Mesendoderm (in vitro differentiated cells): ENCODE measurements at regions not wholly inside any gene's neighbourhood (a gene's known extent, or its start where the extent isn't known, plus 50 kb on each side); places are given as distances from the start of the nearest gene placed in this dataset.

Experiments used
- DNase-seq: peaks from one replicate; pipeline ENCODE4 v3.0.0; 2013
- H2AK5ac ChIP-seq: 2 replicates; pipeline ENCODE4 v1.6.1; 2013; ENCODE audit warnings: low read length, inconsistent platforms
- H2BK120ac ChIP-seq: 2 replicates; pipeline ENCODE4 v1.6.1; 2013; ENCODE audit warnings: low read depth, mild to moderate bottlenecking, low read length, moderate library complexity, mixed read lengths
- H2BK15ac ChIP-seq: replicated peaks from 2 replicates; pipeline ENCODE4 v1.6.1; 2013; ENCODE audit warnings: low read depth, mild to moderate bottlenecking, moderate library complexity
- H2BK5ac ChIP-seq: 2 replicates; pipeline ENCODE4 v1.6.1; 2013; ENCODE audit warnings: low read length, inconsistent platforms
- H3K18ac ChIP-seq: 2 replicates; pipeline ENCODE4 v1.6.1; 2013; ENCODE audit warnings: mild to moderate bottlenecking, low read length, mixed read lengths
- H3K23ac ChIP-seq: one replicate; pipeline ENCODE4 v1.6.1; 2013; ENCODE audit warnings: low read length
- H3K27ac ChIP-seq: 2 replicates; pipeline ENCODE4 v1.5.1; 2013; ENCODE audit warnings: low read depth, mild to moderate bottlenecking, inconsistent platforms, low read length, moderate library complexity
- H3K27me3 ChIP-seq: 2 replicates; pipeline ENCODE4 v1.6.1; 2013; ENCODE audit warnings: low read length, control low read depth, mild to moderate bottlenecking, inconsistent platforms; ENCODE audit not compliant: insufficient read depth, poor library complexity
- H3K36me3 ChIP-seq: 2 replicates; pipeline ENCODE4 v1.6.1; 2013; ENCODE audit warnings: low read length, inconsistent platforms; ENCODE audit not compliant: control insufficient read depth, insufficient read depth
- H3K4ac ChIP-seq: one replicate; pipeline ENCODE4 v1.6.1; 2013; ENCODE audit warnings: low read depth, mild to moderate bottlenecking, low read length, moderate library complexity
- H3K4me1 ChIP-seq: 2 replicates; pipeline ENCODE4 v1.6.1; 2013; ENCODE audit warnings: low read depth, low read length, inconsistent platforms; ENCODE audit not compliant: control insufficient read depth
- H3K4me2 ChIP-seq: 2 replicates; pipeline ENCODE4 v1.6.1; 2013; ENCODE audit warnings: low read length
- H3K4me3 ChIP-seq: 2 replicates; pipeline ENCODE4 v1.5.1; 2013; ENCODE audit warnings: mild to moderate bottlenecking, low read length
- H3K56ac ChIP-seq: one replicate; pipeline ENCODE4 v1.6.1; 2013; ENCODE audit warnings: low read length
- H3K79me1 ChIP-seq: 2 replicates; pipeline ENCODE4 v1.6.1; 2013; ENCODE audit warnings: low read length, inconsistent platforms
- H3K79me2 ChIP-seq: 2 replicates; pipeline ENCODE4 v1.6.1; 2013; ENCODE audit warnings: mild to moderate bottlenecking, low read length; ENCODE audit not compliant: control insufficient read depth, insufficient read depth
- H3K9ac ChIP-seq: 2 replicates; pipeline ENCODE4 v1.6.1; 2013; ENCODE audit warnings: low read length, inconsistent platforms
- H4K5ac ChIP-seq: one replicate; pipeline ENCODE4 v1.6.1; 2013; ENCODE audit warnings: low read length
- H4K8ac ChIP-seq: one replicate; pipeline ENCODE4 v1.6.1; 2013; ENCODE audit warnings: low read depth, mild to moderate bottlenecking, control low read depth, low read length, moderate library complexity
- WGBS: extraction: QIAGEN DNeasy Blood & Tissue Kit; methylation state at CpG from one replicate; pipeline ENCODE4 v1.1.7; 2013; ENCODE audit warnings: low lambda C conversion rate, missing lambda C conversion rate; ENCODE audit not compliant: insufficient coverage; ENCODE audit errors: extremely low coverage; 5-methylcytosine and 5-hydroxymethylcytosine counted together

DNA sequence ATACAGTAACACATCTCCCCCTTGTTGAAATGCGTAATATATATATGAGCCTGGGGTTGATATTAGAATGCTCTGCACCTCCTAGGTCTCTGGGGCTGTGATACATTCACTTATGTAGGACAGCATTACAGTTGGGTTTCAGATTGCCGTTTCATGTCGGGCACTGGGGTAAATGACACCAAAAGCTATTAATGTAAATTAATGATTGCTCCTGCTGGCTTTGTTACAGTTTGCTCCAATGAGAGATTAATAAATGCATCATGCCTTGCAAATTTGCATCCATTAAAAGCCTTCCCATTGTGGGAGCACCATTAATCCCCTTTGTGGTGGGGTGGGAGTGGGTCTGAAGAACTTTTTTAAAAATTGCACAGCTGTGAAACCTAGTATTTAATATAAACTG, 584.4 kb upstream of the EEF2KMT start:
- H3K27ac ChIP-seq, result no peak overlapping the region
- H2BK5ac ChIP-seq, result no peak overlapping the region
- H3K23ac ChIP-seq, result no peak overlapping the region
- H4K8ac ChIP-seq, result no peak overlapping the region
- no peak overlapping the region for H2AK5ac ChIP-seq
- no peaks in the 10 kb centered on the region for H3K79me2 ChIP-seq
- H3K4me1 ChIP-seq, result no peaks in the 10 kb centered on the region
- H3K4ac ChIP-seq, result no peak overlapping the region
- no peaks in the 10 kb centered on the region for H3K79me1 ChIP-seq
- H3K18ac ChIP-seq, result no peak overlapping the region
- H3K27me3 ChIP-seq, result no peaks in the 10 kb centered on the region
- H4K5ac ChIP-seq, result no peak overlapping the region
- H3K36me3 ChIP-seq, result no peaks in the 10 kb centered on the region
- no peak overlapping the region for H2BK120ac ChIP-seq
- no peak overlapping the region for H2BK15ac ChIP-seq
- no peak overlapping the region for H3K9ac ChIP-seq
- H3K4me3 ChIP-seq, result no peak overlapping the region
- no peak overlapping the region for H3K56ac ChIP-seq
- no CpG with 5 or more reads among the region's 3 CpGs for WGBS
- DNase-seq, result no peak
- H3K4me2 ChIP-seq, result no peak overlapping the region

DNA sequence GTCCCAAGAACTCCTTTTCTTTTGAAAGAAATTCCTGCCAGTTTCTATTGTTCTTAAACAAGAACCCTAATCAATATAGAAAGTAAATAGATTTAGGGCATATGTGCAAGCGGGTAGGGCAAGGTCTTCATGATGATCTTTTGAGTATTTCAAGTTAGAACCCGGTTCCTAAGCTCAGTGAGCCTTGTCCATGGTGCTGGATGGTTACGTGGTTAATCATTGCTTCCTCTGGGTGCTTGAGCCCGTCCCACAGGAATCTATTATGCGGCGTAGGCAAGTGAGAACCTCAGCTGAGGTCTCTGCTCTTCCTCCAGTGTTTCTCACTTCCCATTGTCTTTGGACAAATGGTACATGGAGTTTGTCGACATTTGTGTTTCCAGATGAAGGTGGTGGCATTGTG, 580.8 kb upstream of the EEF2KMT start:
- Histone ChIP-seq H3K79me2 (no peaks in the 10 kb centered on the region), H3K79me1 (no peaks in the 10 kb centered on the region), H2BK15ac (no peak overlapping the region), H3K18ac (no peak overlapping the region), H2BK120ac (no peak overlapping the region), H3K23ac (no peak overlapping the region), H3K4ac (no peak overlapping the region), H2BK5ac (no peak overlapping the region), H4K5ac (no peak overlapping the region), H3K27ac (no peak overlapping the region), H3K4me3 (no peak overlapping the region), H3K4me2 (no peak overlapping the region), H2AK5ac (no peak overlapping the region), H3K9ac (no peak overlapping the region), H3K36me3 (no peaks in the 10 kb centered on the region), H3K56ac (no peak overlapping the region), H4K8ac (no peak overlapping the region), H3K4me1 (no peaks in the 10 kb centered on the region), H3K27me3 (no peaks in the 10 kb centered on the region)
- peak; percentile 77 for DNase-seq
- WGBS, result no CpG with 5 or more reads among the region's 7 CpGs

DNA sequence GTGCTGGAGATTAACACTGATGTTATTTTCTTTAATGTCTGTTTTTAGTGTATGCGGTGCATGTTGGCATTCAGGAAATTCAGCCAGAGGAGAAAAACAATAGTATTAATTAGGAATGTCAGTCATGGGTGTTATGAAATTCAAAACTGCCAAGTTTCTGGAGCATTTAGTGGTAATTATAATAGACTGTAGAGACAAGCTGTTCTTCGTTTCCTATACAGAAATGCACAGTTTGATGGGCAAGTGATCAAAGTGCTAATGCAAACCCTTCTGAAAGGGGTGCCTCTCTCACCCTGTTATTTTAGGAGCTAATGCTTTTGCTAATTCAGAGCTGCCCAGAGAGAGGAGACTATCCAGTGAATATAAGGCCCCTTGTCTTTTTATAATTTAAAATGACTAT, 573.8 kb upstream of the EEF2KMT start:
- H3K4me1 ChIP-seq, result peaks cover 3% of the 10 kb centered on the region
- no peaks in the 10 kb centered on the region for H3K27me3 ChIP-seq
- H4K8ac ChIP-seq, result no peak overlapping the region
- no peak overlapping the region for H3K4ac ChIP-seq
- no CpG with 5 or more reads among the region's 2 CpGs for WGBS
- H3K79me1 ChIP-seq, result no peaks in the 10 kb centered on the region
- no peak overlapping the region for H4K5ac ChIP-seq
- H2BK120ac ChIP-seq, result no peak overlapping the region
- H2AK5ac ChIP-seq, result no peak overlapping the region
- no peak overlapping the region for H3K18ac ChIP-seq
- H3K4me2 ChIP-seq, result no peak overlapping the region
- no peak overlapping the region for H3K9ac ChIP-seq
- H3K79me2 ChIP-seq, result no peaks in the 10 kb centered on the region
- H3K27ac ChIP-seq, result no peak overlapping the region
- H3K4me3 ChIP-seq, result no peak overlapping the region
- no peak overlapping the region for H2BK15ac ChIP-seq
- no peak for DNase-seq
- H3K56ac ChIP-seq, result no peak overlapping the region
- no peak overlapping the region for H2BK5ac ChIP-seq
- H3K36me3 ChIP-seq, result no peaks in the 10 kb centered on the region
- no peak overlapping the region for H3K23ac ChIP-seq

DNA sequence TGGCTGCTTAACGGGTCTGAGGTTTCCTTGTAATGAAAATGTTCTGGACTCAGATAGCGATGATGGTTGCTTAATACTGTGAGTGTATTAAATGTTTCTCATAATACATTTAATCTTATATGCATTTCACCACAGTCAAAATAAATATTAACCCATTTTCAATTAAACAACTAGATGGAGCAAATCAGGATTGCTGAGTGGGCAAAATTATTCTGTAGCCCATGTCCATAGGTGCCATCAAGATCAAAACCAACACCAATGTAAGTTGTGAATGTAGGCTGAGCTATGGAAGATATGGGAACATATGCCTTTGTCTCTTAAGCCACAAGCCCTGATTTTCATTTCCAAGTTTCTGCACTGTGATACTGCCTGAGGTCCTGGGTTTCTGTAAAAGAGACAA, 572.6 kb upstream of the EEF2KMT start:
- Histone ChIP-seq H4K8ac (no peak overlapping the region), H4K5ac (no peak overlapping the region), H3K4me1 (peaks cover 3% of the 10 kb centered on the region), H3K18ac (no peak overlapping the region), H3K36me3 (no peaks in the 10 kb centered on the region), H3K4ac (no peak overlapping the region), H3K23ac (no peak overlapping the region), H3K79me1 (no peaks in the 10 kb centered on the region), H2BK120ac (no peak overlapping the region), H3K56ac (no peak overlapping the region), H3K9ac (no peak overlapping the region), H3K27me3 (no peaks in the 10 kb centered on the region), H2BK15ac (no peak overlapping the region), H3K27ac (no peak overlapping the region), H2BK5ac (no peak overlapping the region), H3K79me2 (no peaks in the 10 kb centered on the region), H3K4me2 (no peak overlapping the region), H3K4me3 (no peak overlapping the region), H2AK5ac (no peak overlapping the region)
- WGBS, result no CpG with 5 or more reads among the region's 2 CpGs
- no peak for DNase-seq

GRCh38 chr16:5668553-5668952, 571.0 kb upstream of the EEF2KMT start:
- no peak overlapping the region for H2BK15ac ChIP-seq
- H3K4me2 ChIP-seq, result no peak overlapping the region
- no peak overlapping the region for H3K23ac ChIP-seq
- no peak overlapping the region for H3K4ac ChIP-seq
- no peaks in the 10 kb centered on the region for H3K79me2 ChIP-seq
- no peak overlapping the region for H3K4me3 ChIP-seq
- H3K79me1 ChIP-seq, result no peaks in the 10 kb centered on the region
- no peak overlapping the region for H2BK5ac ChIP-seq
- no peak overlapping the region for H3K18ac ChIP-seq
- no peak overlapping the region for H4K8ac ChIP-seq
- no peak overlapping the region for H2BK120ac ChIP-seq
- no peak overlapping the region for H3K56ac ChIP-seq
- peaks cover 3% of the 10 kb centered on the region for H3K4me1 ChIP-seq
- H3K9ac ChIP-seq, result no peak overlapping the region
- H3K36me3 ChIP-seq, result no peaks in the 10 kb centered on the region
- no CpG with 5 or more reads among the region's 2 CpGs for WGBS
- H4K5ac ChIP-seq, result no peak overlapping the region
- peak; percentile 92 for DNase-seq
- no peak overlapping the region for H3K27ac ChIP-seq
- no peak overlapping the region for H2AK5ac ChIP-seq
- H3K27me3 ChIP-seq, result no peaks in the 10 kb centered on the region

- Histone ChIP-seq H2BK120ac (no peak overlapping the region), H3K36me3 (no peaks in the 10 kb centered on the region), H2BK5ac (no peak overlapping the region), H3K4me1 (peaks cover 3% of the 10 kb centered on the region), H3K18ac (no peak overlapping the region), H2BK15ac (no peak overlapping the region), H3K4me3 (no peak overlapping the region), H3K27ac (no peak overlapping the region), H3K79me2 (no peaks in the 10 kb centered on the region), H4K5ac (no peak overlapping the region), H3K56ac (no peak overlapping the region), H4K8ac (no peak overlapping the region), H3K9ac (no peak overlapping the region), H3K27me3 (no peaks in the 10 kb centered on the region), H3K79me1 (no peaks in the 10 kb centered on the region), H3K4me2 (no peak overlapping the region), H3K4ac (no peak overlapping the region), H2AK5ac (no peak overlapping the region), H3K23ac (no peak overlapping the region)
- no peak for DNase-seq
- WGBS, result no CpG with 5 or more reads among the region's 11 CpGs
These were observed 568.2 kb upstream of the EEF2KMT start for GRCh38 chr16:5665834-5666233.
